Kidney glomerular epithelial cell (primary cell): ENCODE measurements at regions not wholly inside any gene's neighbourhood (a gene's known extent, or its start where the extent isn't known, plus 50 kb on each side); places are given as distances from the start of the nearest gene placed in this dataset.

ENCODE experiments used
- DNase-seq: peaks from one replicate; lab custom pipeline; 2025; lab: John Stamatoyannopoulos, UW

DNA sequence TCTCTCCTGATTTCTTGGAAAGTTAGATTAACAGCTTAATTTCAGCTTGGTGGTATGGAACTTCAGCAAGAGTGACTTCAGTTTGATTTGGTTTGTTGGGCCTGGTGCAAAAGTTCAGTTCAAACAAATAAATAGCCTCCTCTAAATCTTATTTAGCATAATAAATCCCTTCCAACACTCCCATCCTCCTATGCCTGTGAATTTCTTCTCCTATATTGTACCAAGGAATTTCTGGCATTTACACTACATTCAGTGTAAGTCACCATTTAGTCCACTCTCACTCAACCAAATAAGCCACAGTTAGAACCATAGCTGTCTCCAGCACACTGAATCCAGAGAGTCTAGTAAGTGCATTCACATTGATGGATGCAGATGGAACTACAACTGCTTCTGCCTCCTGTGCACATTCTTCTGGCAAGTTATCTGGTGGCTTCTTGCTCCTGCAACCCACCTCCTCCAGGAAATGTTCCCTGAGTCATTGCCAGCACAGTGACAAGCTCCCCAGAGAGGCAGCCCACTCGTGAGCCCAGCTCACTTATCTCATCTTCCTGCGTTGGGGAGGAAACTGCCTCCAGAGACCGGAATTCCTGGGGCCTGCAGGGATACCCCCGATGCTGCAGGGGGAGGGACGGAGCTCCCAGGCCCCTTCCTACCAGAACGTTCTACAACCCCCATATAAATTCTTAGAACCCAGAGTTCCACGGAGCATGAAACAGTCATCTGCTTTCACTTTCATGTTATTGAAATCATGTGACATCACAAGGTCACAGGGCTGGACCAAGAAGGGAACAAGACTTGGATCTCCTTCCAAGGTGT lies 318.3 kb downstream of the PHKB start:
- DNase-seq = no peak

DNA sequence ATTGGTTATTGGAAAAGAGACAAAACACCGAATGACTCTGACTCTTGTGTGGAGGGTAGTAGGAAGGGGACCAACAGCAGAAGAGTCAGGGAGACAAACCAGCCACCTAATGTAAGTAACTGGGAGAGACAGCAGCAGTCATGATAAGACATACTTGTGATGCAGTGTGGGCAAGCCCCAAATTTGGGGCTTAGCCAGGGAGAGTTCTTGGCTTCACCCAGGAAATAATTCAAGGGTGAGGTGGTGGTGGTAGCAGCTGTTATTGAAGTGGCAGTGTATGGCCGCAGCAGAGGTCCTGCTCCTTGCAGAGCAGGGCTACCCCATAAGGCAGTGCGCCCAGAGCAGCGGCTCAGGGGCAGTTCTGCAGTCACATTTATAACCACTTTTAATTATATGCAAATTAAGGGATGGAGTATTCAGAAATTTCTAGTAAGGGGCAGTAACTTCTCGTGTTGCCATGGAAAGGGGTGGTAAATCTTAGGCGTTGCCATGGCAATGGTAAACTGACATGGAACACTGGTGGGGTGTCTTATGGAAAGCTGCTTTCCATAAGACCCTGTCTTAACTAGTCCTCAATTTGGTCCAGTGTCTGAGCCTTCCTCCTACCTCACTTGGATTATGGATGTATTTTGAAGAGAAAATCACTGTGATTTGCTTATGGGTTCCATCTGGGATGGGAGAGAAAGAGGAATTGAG lies 317.1 kb downstream of the PHKB start:
- DNase-seq = no peak

DNA sequence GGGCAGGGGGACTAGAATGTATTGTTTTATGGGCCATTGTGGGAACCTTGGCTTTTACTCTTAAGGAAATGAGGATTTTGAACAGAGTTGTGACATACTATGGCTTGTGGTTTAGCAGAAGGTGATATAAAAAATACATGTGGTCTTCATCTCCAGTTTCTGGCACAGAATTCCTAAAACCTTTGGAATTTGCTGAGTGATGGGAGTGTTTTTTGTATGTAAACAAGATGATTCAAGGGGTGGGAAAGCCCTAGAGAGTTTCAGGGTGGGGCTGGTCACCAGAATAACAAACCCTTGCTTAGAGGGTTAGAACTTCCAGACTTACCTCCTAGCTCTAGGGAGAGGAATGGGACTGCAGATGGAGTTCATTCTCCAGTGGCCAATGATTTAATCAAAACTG lies 316.1 kb downstream of the PHKB start:
- no peak for DNase-seq

GRCh38 chr16:47774661-47775060 lies 313.5 kb downstream of the PHKB start:
- DNase-seq = no peak

DNA sequence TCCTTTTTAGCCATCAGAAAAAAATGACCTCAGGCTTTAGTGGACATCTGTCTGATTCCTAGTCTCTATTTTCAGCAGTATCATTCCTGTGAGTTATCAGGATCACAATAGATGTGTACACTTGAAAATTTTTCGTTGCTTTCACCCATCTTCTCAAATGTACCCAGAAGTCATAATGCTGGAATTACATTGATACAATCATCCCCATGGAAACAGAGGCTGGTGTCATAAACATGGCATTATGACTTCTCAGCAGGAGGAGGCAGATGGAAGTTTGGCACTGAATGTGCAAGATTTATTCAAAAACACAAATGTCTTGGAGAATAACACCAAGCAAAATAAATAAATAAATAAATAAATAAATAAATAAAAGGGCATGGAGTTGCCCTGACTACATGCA lies 292.5 kb downstream of the PHKB start:
- no peak for DNase-seq
